Activated B cell treated with CpG ODN at 0.5 μM for 24 hours (primary cell): ENCODE measurements at regions not wholly inside any gene's neighbourhood (a gene's known extent, or its start where the extent isn't known, plus 50 kb on each side); places are given as distances from the start of the nearest gene placed in this dataset.

Experiments
- ATAC-seq: fragments of 200-7000 bp; cut with Tn5 transposase; one replicate; pipeline ENCODE4 v1.10.0; 2021; ENCODE audit warnings: low read depth, mild to moderate bottlenecking, moderate library complexity
- CTCF ChIA-PET: fragments of 350-600 bp; sonication (Branson Sonifier 250); formaldehyde crosslinking; loops from one replicate; lab custom pipeline; 2021; ENCODE audit warnings: antibody characterized with exemption; lab: Charles Lee
- POLR2A ChIA-PET: fragments of 350-600 bp; sonication (Branson Sonifier 250); formaldehyde crosslinking; loops from one replicate; lab custom pipeline; 2021; ENCODE audit warnings: antibody characterized with exemption; lab: Charles Lee
- DNase-seq: peaks from one replicate; pipeline ENCODE4 v3.0.0; 2022
- H3K27ac Mint-ChIP-seq: one replicate; pipeline ENCODE4 v1.8.0; 2020; ENCODE audit warnings: mixed read lengths
- H3K27me3 Mint-ChIP-seq: one replicate; pipeline ENCODE4 v1.8.0; 2021; ENCODE audit warnings: mixed read lengths
- H3K36me3 Mint-ChIP-seq: one replicate; pipeline ENCODE4 v1.8.0; 2021; ENCODE audit warnings: low read depth, mixed read lengths
- H3K4me1 Mint-ChIP-seq: one replicate; pipeline ENCODE4 v1.8.0; 2021; ENCODE audit warnings: mixed read lengths
- H3K4me3 Mint-ChIP-seq: one replicate; pipeline ENCODE4 v1.8.0; 2020; ENCODE audit warnings: mild to moderate bottlenecking, mixed read lengths
- H3K9me3 Mint-ChIP-seq: one replicate; pipeline ENCODE4 v1.8.0; 2020; ENCODE audit warnings: mixed read lengths
- intact Hi-C: fragments of 100-400 bp; cut with micrococcal nuclease; formaldehyde crosslinking; loops from one replicate; pipeline ENCODE4 v1.15.1; 2024
- TF ChIP-seq, protein P1 (sequence below): fragments of 200-600 bp; IDR thresholded peaks from one replicate; pipeline ENCODE4 v1.8.0; 2022; ENCODE audit warnings: antibody characterized with exemption, mild to moderate bottlenecking

GRCh38 chr10:33493978-33494377 lies 159.5 kb upstream of the NRP1 start:
- H3K27ac Mint-ChIP-seq, result no peak overlapping the region
- no peaks in the 10 kb centered on the region for H3K27me3 Mint-ChIP-seq
- ChIA-PET CTCF (interaction anchor here (0.7 kb wide), 1 partner anchor 918 kb away, joined by 3 read pairs; no protein-coding TSS in a partner anchor), POLR2A (no interaction called here)
- no peaks in the 10 kb centered on the region for H3K36me3 Mint-ChIP-seq
- intact Hi-C loops, result no loop called here
- no peaks in the 10 kb centered on the region for H3K4me1 Mint-ChIP-seq
- no peaks in the 10 kb centered on the region for H3K9me3 Mint-ChIP-seq
- TF ChIP-seq, protein P1, sequence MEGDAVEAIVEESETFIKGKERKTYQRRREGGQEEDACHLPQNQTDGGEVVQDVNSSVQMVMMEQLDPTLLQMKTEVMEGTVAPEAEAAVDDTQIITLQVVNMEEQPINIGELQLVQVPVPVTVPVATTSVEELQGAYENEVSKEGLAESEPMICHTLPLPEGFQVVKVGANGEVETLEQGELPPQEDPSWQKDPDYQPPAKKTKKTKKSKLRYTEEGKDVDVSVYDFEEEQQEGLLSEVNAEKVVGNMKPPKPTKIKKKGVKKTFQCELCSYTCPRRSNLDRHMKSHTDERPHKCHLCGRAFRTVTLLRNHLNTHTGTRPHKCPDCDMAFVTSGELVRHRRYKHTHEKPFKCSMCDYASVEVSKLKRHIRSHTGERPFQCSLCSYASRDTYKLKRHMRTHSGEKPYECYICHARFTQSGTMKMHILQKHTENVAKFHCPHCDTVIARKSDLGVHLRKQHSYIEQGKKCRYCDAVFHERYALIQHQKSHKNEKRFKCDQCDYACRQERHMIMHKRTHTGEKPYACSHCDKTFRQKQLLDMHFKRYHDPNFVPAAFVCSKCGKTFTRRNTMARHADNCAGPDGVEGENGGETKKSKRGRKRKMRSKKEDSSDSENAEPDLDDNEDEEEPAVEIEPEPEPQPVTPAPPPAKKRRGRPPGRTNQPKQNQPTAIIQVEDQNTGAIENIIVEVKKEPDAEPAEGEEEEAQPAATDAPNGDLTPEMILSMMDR, result no peak
- ATAC-seq (no peak), DNase-seq (no peak)
- no peak overlapping the region for H3K4me3 Mint-ChIP-seq

GRCh38 chr10:33493497-33493896 lies 159.0 kb upstream of the NRP1 start:
- intact Hi-C loops, result no loop called here
- ChIA-PET POLR2A (no interaction called here), CTCF (no interaction called here)
- Mint-ChIP-seq H3K9me3 (no peaks in the 10 kb centered on the region), H3K27me3 (no peaks in the 10 kb centered on the region), H3K36me3 (no peaks in the 10 kb centered on the region), H3K4me1 (no peaks in the 10 kb centered on the region), H3K27ac (no peak overlapping the region), H3K4me3 (no peak overlapping the region)
- TF ChIP-seq, protein P1, result no peak
- DNase-seq, result no peak
- no peak for ATAC-seq

GRCh38 chr10:33492701-33493345 lies 158.4 kb upstream of the NRP1 start:
- TF ChIP-seq, protein P1, result no peak
- intact Hi-C loops, result no loop called here
- Mint-ChIP-seq H3K4me3 (no peak overlapping the region), H3K27ac (no peak overlapping the region), H3K27me3 (no peaks in the 10 kb centered on the region), H3K4me1 (no peaks in the 10 kb centered on the region), H3K9me3 (no peaks in the 10 kb centered on the region), H3K36me3 (no peaks in the 10 kb centered on the region)
- CTCF ChIA-PET, result no interaction called here
- POLR2A ChIA-PET, result no interaction called here
- DNase-seq (no peak), ATAC-seq (no peak)

DNA sequence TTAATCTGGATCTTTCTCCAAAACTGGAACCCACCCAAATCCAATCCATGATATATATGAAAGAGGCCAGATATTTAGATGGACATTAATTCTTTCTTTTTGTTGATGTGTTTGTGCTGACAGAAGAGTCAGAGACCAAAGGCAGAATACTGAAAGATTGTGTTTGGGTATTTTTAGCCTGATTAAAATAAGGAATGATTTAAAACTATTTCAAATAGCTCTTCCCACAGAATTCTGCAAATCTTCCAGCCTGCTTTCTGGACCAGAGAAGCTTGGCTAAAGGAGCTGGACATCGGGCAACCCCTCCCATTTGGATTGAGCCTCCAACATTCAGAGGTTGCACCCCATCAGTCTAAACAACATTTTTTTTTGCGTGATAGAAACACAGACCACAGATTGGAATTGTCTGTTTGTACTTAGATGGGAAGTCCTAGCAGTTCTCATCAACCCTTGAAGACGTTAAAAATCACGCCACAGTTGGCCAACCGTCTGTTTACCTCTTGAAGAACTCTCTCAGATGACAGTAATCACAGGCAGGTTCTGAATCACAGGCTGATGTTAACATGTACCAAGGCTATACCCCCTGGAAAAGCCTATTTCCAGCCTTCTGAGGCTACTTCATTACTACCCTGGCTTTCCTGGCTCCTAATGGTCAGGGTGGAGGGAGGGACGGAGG lies 155.2 kb upstream of the NRP1 start:
- intact Hi-C loops, result no loop called here
- Mint-ChIP-seq H3K4me3 (no peak overlapping the region), H3K9me3 (no peaks in the 10 kb centered on the region), H3K4me1 (no peaks in the 10 kb centered on the region), H3K36me3 (no peaks in the 10 kb centered on the region), H3K27ac (no peak overlapping the region), H3K27me3 (no peaks in the 10 kb centered on the region)
- TF ChIP-seq, protein P1, result no peak
- no peak for DNase-seq
- POLR2A ChIA-PET, result no interaction called here
- CTCF ChIA-PET, result no interaction called here
- no peak for ATAC-seq

- H3K4me3 Mint-ChIP-seq, result no peak overlapping the region
- H3K9me3 Mint-ChIP-seq, result no peaks in the 10 kb centered on the region
- H3K36me3 Mint-ChIP-seq, result no peaks in the 10 kb centered on the region
- H3K27me3 Mint-ChIP-seq, result no peaks in the 10 kb centered on the region
- no peak overlapping the region for H3K27ac Mint-ChIP-seq
- intact Hi-C loops, result no loop called here
- DNase-seq, result no peak
- H3K4me1 Mint-ChIP-seq, result no peaks in the 10 kb centered on the region
- TF ChIP-seq, protein P1, result no peak
- ChIA-PET CTCF (no interaction called here), POLR2A (no interaction called here)
- no peak for ATAC-seq
These were observed 152.7 kb upstream of the NRP1 start for GRCh38 chr10:33487014-33487776.
